H9 (cell line): ENCODE measurements at regions not wholly inside any gene's neighbourhood (a gene's known extent, or its start where the extent isn't known, plus 50 kb on each side); places are given as distances from the start of the nearest gene placed in this dataset.

Source experiments
- DNase-seq: peaks from one replicate; pipeline ENCODE4 v3.0.0-alpha.2; 2017
- H2AFZ ChIP-seq: one replicate; pipeline ENCODE4 v1.6.1; 2013; ENCODE audit warnings: mild to moderate bottlenecking, low read length, control low read depth, moderate library complexity
- H2AK5ac ChIP-seq: 2 replicates; pipeline ENCODE4 v1.6.1; 2013; ENCODE audit warnings: low read length, control low read depth, mixed read lengths; ENCODE audit not compliant: insufficient read length
- H2BK120ac ChIP-seq: one replicate; pipeline ENCODE4 v1.6.1; 2013; ENCODE audit warnings: low read depth, mild to moderate bottlenecking, low read length, control low read depth, inconsistent platforms; ENCODE audit not compliant: poor library complexity, severe bottlenecking
- H2BK12ac ChIP-seq: 2 replicates; pipeline ENCODE4 v1.6.1; 2013; ENCODE audit warnings: low read length, control low read depth, mixed read lengths, low read depth; ENCODE audit not compliant: insufficient read length
- H2BK15ac ChIP-seq: 2 replicates; pipeline ENCODE4 v1.6.1; 2013; ENCODE audit warnings: low read depth, low read length, control low read depth
- H2BK20ac ChIP-seq: one replicate; pipeline ENCODE4 v1.6.1; 2013; ENCODE audit warnings: low read depth, mild to moderate bottlenecking, low read length, control low read depth, inconsistent platforms; ENCODE audit not compliant: poor library complexity, severe bottlenecking
- H2BK5ac ChIP-seq: 2 replicates; pipeline ENCODE4 v1.6.1; 2013; ENCODE audit warnings: low read length, control low read depth, mixed read lengths; ENCODE audit not compliant: insufficient read length
- H3K14ac ChIP-seq: 2 replicates; pipeline ENCODE4 v1.6.1; 2013; ENCODE audit warnings: low read length, control low read depth; ENCODE audit not compliant: insufficient read depth
- H3K18ac ChIP-seq: 2 replicates; pipeline ENCODE4 v1.6.1; 2013; ENCODE audit warnings: low read depth, mild to moderate bottlenecking, mixed read lengths, low read length, control low read depth; ENCODE audit not compliant: insufficient read length
- H3K23ac ChIP-seq: 2 replicates; pipeline ENCODE4 v1.6.1; 2013; ENCODE audit warnings: low read length, control low read depth, mixed read lengths, low read depth; ENCODE audit not compliant: insufficient read length
- H3K23me2 ChIP-seq: 2 replicates; pipeline ENCODE4 v1.6.1; 2013; ENCODE audit warnings: low read depth, mild to moderate bottlenecking, mixed read lengths, low read length, control low read depth; ENCODE audit not compliant: insufficient read length, poor library complexity, severe bottlenecking
- H3K27ac ChIP-seq: 2 replicates; pipeline ENCODE4 v1.5.1; 2013; ENCODE audit warnings: low read length, control low read depth, mixed read lengths, low read depth; ENCODE audit not compliant: insufficient read length
- H3K27me3 ChIP-seq: 2 replicates; pipeline ENCODE4 v1.6.1; 2013; ENCODE audit warnings: low read length, control low read depth, inconsistent platforms; ENCODE audit not compliant: insufficient read depth
- H3K4ac ChIP-seq: 2 replicates; pipeline ENCODE4 v1.6.1; 2013; ENCODE audit warnings: low read depth, mild to moderate bottlenecking, control low read depth, inconsistent platforms, low read length, moderate library complexity
- H3K4me1 ChIP-seq: 2 replicates; pipeline ENCODE4 v1.6.1; 2013; ENCODE audit warnings: low read length, control low read depth, inconsistent platforms; ENCODE audit not compliant: insufficient read depth
- H3K4me2 ChIP-seq: 2 replicates; pipeline ENCODE4 v1.6.1; 2013; ENCODE audit warnings: low read length, control low read depth, mixed read lengths; ENCODE audit not compliant: insufficient read length, insufficient read depth
- H3K56ac ChIP-seq: 2 replicates; pipeline ENCODE4 v1.6.1; 2013; ENCODE audit warnings: low read depth, mild to moderate bottlenecking, mixed read lengths, low read length, control low read depth; ENCODE audit not compliant: insufficient read length
- H3K79me1 ChIP-seq: 2 replicates; pipeline ENCODE4 v1.6.1; 2013; ENCODE audit warnings: low read depth, mild to moderate bottlenecking, moderate library complexity, low read length, control low read depth, inconsistent platforms; ENCODE audit not compliant: insufficient read depth, poor library complexity, severe bottlenecking
- H3K79me2 ChIP-seq: 2 replicates; pipeline ENCODE4 v1.6.1; 2013; ENCODE audit warnings: low read length, control low read depth, inconsistent platforms; ENCODE audit not compliant: insufficient read depth
- H3K9ac ChIP-seq: 2 replicates; pipeline ENCODE4 v1.6.1; 2013; ENCODE audit warnings: low read length, control low read depth, mixed read lengths; ENCODE audit not compliant: insufficient read length; ENCODE audit errors: extremely low read depth
- H3K9me3 ChIP-seq: one replicate; pipeline ENCODE4 v1.6.1; 2013; ENCODE audit warnings: low read depth, low read length, inconsistent platforms; ENCODE audit not compliant: control insufficient read depth
- H3T11ph ChIP-seq: one replicate; pipeline ENCODE4 v1.6.1; 2013; ENCODE audit warnings: mild to moderate bottlenecking, low read length, control low read depth, inconsistent platforms
- H4K20me1 ChIP-seq: one replicate; pipeline ENCODE4 v1.6.1; 2013; ENCODE audit not compliant: control insufficient read depth, insufficient read length, insufficient read depth
- H4K5ac ChIP-seq: 2 replicates; pipeline ENCODE4 v1.6.1; 2013; ENCODE audit warnings: low read depth, mild to moderate bottlenecking, mixed read lengths, low read length, control low read depth; ENCODE audit not compliant: insufficient read length
- H4K8ac ChIP-seq: replicated peaks from 2 replicates; pipeline ENCODE4 v1.6.1; 2013; ENCODE audit warnings: low read length, control low read depth, mixed read lengths, low read depth; ENCODE audit not compliant: insufficient read length
- H4K91ac ChIP-seq: 2 replicates; pipeline ENCODE4 v1.6.1; 2013; ENCODE audit warnings: low read depth, mild to moderate bottlenecking, moderate library complexity, mixed read lengths, low read length, control low read depth; ENCODE audit not compliant: insufficient read length
- H3K27ac Mint-ChIP-seq, 3 experiments: 2 replicates in 2 of 3; 3 replicates in 1 of 3; pipeline ENCODE4 v1.8.0; 2020 to 2021; ENCODE audit warnings: mixed read lengths in 3 of 3, mild to moderate bottlenecking in 1 of 3, moderate library complexity in 1 of 3
- H3K27me3 Mint-ChIP-seq: 2 replicates; pipeline ENCODE4 v1.8.0; 2021; ENCODE audit warnings: low read depth, mild to moderate bottlenecking, moderate library complexity, mixed read lengths
- H3K36me3 Mint-ChIP-seq, 3 experiments: 2 replicates in 2 of 3; 3 replicates in 1 of 3; pipeline ENCODE4 v1.8.0; 2020 to 2021; ENCODE audit warnings: low read depth in 3 of 3, mixed read lengths in 3 of 3; ENCODE audit not compliant: insufficient read depth in 1 of 3
- H3K4me1 Mint-ChIP-seq, 2 experiments: 2 replicates each; pipeline ENCODE4 v1.8.0; 2020; ENCODE audit warnings: mixed read lengths in 2 of 2
- H3K4me3 Mint-ChIP-seq, 2 experiments: 2 replicates in 1 of 2; 3 replicates in 1 of 2; pipeline ENCODE4 v1.8.0; 2020 to 2021; ENCODE audit warnings: mild to moderate bottlenecking in 2 of 2, mixed read lengths in 2 of 2, moderate library complexity in 1 of 2
- H3K9me3 Mint-ChIP-seq, 2 experiments: 2 replicates in 1 of 2; 3 replicates in 1 of 2; pipeline ENCODE4 v1.8.0; 2020; ENCODE audit warnings: mild to moderate bottlenecking in 2 of 2, mixed read lengths in 2 of 2, moderate library complexity in 1 of 2
- WGBS: extraction: QIAGEN DNeasy Blood & Tissue Kit; methylation state at CpG from one replicate; pipeline ENCODE4 v1.1.7; 2013; ENCODE audit warnings: missing lambda C conversion rate, low lambda C conversion rate, mixed read lengths; ENCODE audit not compliant: insufficient read length; ENCODE audit errors: extremely low coverage; 5-methylcytosine and 5-hydroxymethylcytosine counted together
- TF ChIP-seq, protein P1 (sequence below): fragments of 200-600 bp; sonication (generic); conservative IDR thresholded peaks from 3 replicates; pipeline ENCODE4 v1.8.0; 2021; ENCODE audit warnings: antibody characterized with exemption, mild to moderate bottlenecking

DNA sequence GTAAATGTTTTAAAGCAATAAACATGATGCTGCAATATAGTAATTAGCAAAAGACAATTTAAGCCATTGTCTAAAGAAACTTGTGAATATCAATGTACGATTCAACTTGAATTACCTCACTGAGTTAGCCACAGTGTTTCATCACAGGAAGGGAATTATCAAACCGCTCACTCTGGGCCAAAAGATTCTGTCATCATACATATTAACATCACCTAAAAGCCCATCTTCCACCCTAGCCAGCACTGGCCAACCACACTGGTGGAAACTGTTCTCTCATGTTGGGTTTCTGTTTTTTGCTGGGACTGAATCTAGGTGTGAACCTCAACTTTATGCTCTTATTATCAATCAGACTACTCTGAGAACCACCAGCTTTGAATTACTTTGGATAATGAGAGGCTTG is 497.7 kb upstream of the THBS1 start:
- TF ChIP-seq, protein P1, sequence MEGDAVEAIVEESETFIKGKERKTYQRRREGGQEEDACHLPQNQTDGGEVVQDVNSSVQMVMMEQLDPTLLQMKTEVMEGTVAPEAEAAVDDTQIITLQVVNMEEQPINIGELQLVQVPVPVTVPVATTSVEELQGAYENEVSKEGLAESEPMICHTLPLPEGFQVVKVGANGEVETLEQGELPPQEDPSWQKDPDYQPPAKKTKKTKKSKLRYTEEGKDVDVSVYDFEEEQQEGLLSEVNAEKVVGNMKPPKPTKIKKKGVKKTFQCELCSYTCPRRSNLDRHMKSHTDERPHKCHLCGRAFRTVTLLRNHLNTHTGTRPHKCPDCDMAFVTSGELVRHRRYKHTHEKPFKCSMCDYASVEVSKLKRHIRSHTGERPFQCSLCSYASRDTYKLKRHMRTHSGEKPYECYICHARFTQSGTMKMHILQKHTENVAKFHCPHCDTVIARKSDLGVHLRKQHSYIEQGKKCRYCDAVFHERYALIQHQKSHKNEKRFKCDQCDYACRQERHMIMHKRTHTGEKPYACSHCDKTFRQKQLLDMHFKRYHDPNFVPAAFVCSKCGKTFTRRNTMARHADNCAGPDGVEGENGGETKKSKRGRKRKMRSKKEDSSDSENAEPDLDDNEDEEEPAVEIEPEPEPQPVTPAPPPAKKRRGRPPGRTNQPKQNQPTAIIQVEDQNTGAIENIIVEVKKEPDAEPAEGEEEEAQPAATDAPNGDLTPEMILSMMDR = no peak

More for the DNA sequence above, 497.7 kb upstream of the THBS1 start:
- H2AFZ ChIP-seq = no peak overlapping the region
- H3K14ac ChIP-seq = no peak overlapping the region
- no peaks in the 10 kb centered on the region for H3K9me3 ChIP-seq
- no peak overlapping the region for H2AK5ac ChIP-seq
- no peaks in the 10 kb centered on the region for H3K4me1 ChIP-seq
- H2BK12ac ChIP-seq = no peak overlapping the region
- H3K4me2 ChIP-seq = no peak overlapping the region
- no peak overlapping the region for H3K9ac ChIP-seq
- no peak overlapping the region for H2BK5ac ChIP-seq
- H4K20me1 ChIP-seq = no peaks in the 10 kb centered on the region
- Mint-ChIP-seq H3K36me3 (no peaks in the 10 kb centered on the region; a peak in 1 of 7 replicates), H3K9me3 (no peaks in the 10 kb centered on the region; a peak in 1 of 5 replicates), H3K4me3 (no peak overlapping the region), H3K4me1 (no peaks in the 10 kb centered on the region), H3K27ac (no peak overlapping the region), H3K27me3 (no peaks in the 10 kb centered on the region; the same call in 1 of the 2 replicates)
- no peak overlapping the region for H2BK15ac ChIP-seq
- no peaks in the 10 kb centered on the region for H3K79me1 ChIP-seq
- H3K27me3 ChIP-seq = no peaks in the 10 kb centered on the region
- no peaks in the 10 kb centered on the region for H3K79me2 ChIP-seq
- H3K4ac ChIP-seq = no peak overlapping the region
- no peak for DNase-seq
- H2BK120ac ChIP-seq = no peak overlapping the region
- H3K18ac ChIP-seq = no peak overlapping the region
- WGBS = no CpG with 5 or more reads among the region's 2 CpGs
- H3K27ac ChIP-seq = no peak overlapping the region
- H4K5ac ChIP-seq = no peak overlapping the region
- H3K56ac ChIP-seq = no peak overlapping the region
- no peak overlapping the region for H4K91ac ChIP-seq
- H3K23me2 ChIP-seq = no peaks in the 10 kb centered on the region
- no peak overlapping the region for H3K23ac ChIP-seq
- H4K8ac ChIP-seq = no peak overlapping the region
- no peak overlapping the region for H2BK20ac ChIP-seq
- H3T11ph ChIP-seq = no peak overlapping the region
